Keratinocyte (primary cell): ENCODE measurements at regions not wholly inside any gene's neighbourhood (a gene's known extent, or its start where the extent isn't known, plus 50 kb on each side); places are given as distances from the start of the nearest gene placed in this dataset.

Experiments used
- CTCF ChIP-seq, 3 experiments: IDR thresholded peaks in 1 of 3; conservative IDR thresholded peaks in 1 of 3; optimal IDR thresholded peaks in 1 of 3; 2 replicates in 2 of 3; 3 replicates in 1 of 3; pipeline versions ENCODE3 to v1.5.1; 2011; ENCODE audit warnings: low read length in 3 of 3, mild to moderate bottlenecking in 3 of 3, moderate library complexity in 2 of 3, control low read depth in 1 of 3, inconsistent platforms in 1 of 3; ENCODE audit not compliant: insufficient read depth in 2 of 3; ENCODE audit errors: extremely low read depth in 1 of 3
- EZH2 ChIP-seq: IDR thresholded peaks from one replicate; pipeline ENCODE4 v1.6.1; 2012; ENCODE audit warnings: inconsistent platforms, mild to moderate bottlenecking, low read length, moderate library complexity

DNA sequence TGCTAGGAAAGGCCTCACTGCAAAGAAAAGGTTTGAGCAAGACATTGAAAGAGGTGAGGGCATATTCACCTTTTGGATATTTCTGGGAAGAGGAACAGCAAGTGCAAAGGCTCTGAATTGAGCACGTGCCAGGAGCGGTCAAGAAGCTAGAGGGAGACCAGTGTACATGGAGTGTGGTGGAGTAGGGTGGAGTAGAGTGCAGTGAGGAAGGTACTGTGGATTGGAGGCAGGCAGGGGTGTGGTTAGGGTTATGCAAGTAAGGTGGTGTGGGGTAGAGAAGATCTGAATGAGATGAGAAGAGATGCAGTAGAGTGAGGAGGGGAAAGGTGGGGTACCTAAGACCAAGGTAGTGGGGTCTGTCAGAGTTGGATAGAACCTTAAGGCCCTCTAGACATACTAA lies 119.6 kb downstream of the OMA1 start:
- TF ChIP-seq CTCF (optimal IDR thresholded peaks at IDR 0.05 in 1 of 3, IDR thresholded peaks at IDR 0.05 in 1 of 3, conservative IDR thresholded peaks at IDR 0.05 in 1 of 3; ENCODE audit: extremely low read depth in 1 of 3, insufficient read depth in 2 of 3, low read length in 3 of 3) = no peak
- no peak for TF ChIP-seq EZH2
